Duodenal mucosa (tissue), 2 donors: ENCODE measurements at regions not wholly inside any gene's neighbourhood (a gene's known extent, or its start where the extent isn't known, plus 50 kb on each side); places are given as distances from the start of the nearest gene placed in this dataset.

Experiments
- H3K27ac ChIP-seq: one replicate; pipeline ENCODE4 v1.7.0; 2013; ENCODE audit warnings: low read depth, low read length
- H3K27me3 ChIP-seq, 2 donors: one replicate each; pipeline ENCODE4 v1.7.0; 2013; ENCODE audit warnings: low read length in 2 of 2, control low read depth in 1 of 2; ENCODE audit not compliant: insufficient read depth in 2 of 2, control insufficient read depth in 1 of 2
- H3K36me3 ChIP-seq, 2 donors: one replicate each; pipeline ENCODE4 v1.7.0; 2013; ENCODE audit warnings: low read length in 2 of 2, control low read depth in 1 of 2; ENCODE audit not compliant: insufficient read depth in 2 of 2, control insufficient read depth in 1 of 2
- H3K4me1 ChIP-seq, 2 donors: one replicate each; pipeline ENCODE4 v1.7.0; 2013; ENCODE audit warnings: low read length in 2 of 2, control low read depth in 1 of 2; ENCODE audit not compliant: insufficient read depth in 2 of 2, control insufficient read depth in 1 of 2
- H3K4me3 ChIP-seq, 2 donors: one replicate each; pipeline ENCODE4 v1.7.0; 2013; ENCODE audit warnings: low read length in 2 of 2, low read depth in 1 of 2
- H3K9ac ChIP-seq, 2 donors: one replicate each; pipeline ENCODE4 v1.7.0; 2013; ENCODE audit warnings: low read length in 2 of 2, low read depth in 1 of 2
- H3K9me3 ChIP-seq, 2 donors: one replicate each; pipeline ENCODE4 v1.7.0; 2013; ENCODE audit warnings: low read length in 2 of 2, control low read depth in 1 of 2; ENCODE audit not compliant: control insufficient read depth in 1 of 2

DNA sequence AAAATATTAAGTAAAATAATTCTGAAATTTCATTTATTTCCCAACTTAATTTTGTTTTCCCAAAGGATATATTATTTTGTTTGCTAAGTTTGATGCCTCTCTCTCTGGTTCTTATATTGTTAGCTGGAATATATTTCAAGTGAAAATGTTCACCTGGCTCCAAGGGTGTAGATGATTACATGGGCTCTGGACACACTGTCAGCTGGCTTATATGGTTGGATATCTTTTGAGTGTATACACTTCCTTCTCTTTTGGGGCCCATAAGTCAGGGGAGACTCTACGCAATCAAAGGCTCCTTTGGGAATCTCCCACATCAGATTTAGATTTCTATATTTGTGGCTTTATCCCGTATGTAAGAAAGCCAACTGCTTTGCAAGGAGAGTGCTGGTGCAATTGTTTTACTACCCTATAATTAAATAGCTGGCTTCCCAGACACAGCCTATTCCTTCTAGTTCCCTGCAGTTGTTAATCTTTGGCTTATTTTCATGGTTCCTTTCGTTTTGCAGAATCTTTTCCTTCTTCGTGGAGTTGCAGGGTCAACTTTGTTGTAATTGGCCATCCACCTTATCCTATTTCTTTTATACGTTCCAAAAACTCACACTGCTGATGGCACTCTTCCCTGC is 225.7 kb downstream of the DPH6 start:
- Histone ChIP-seq H3K36me3 (no peaks in the 10 kb centered on the region), H3K4me3 (no peak overlapping the region), H3K4me1 (no peaks in the 10 kb centered on the region), H3K9me3 (no peaks in the 10 kb centered on the region), H3K27me3 (no peaks in the 10 kb centered on the region), H3K27ac (no peak overlapping the region), H3K9ac (no peak overlapping the region)

DNA sequence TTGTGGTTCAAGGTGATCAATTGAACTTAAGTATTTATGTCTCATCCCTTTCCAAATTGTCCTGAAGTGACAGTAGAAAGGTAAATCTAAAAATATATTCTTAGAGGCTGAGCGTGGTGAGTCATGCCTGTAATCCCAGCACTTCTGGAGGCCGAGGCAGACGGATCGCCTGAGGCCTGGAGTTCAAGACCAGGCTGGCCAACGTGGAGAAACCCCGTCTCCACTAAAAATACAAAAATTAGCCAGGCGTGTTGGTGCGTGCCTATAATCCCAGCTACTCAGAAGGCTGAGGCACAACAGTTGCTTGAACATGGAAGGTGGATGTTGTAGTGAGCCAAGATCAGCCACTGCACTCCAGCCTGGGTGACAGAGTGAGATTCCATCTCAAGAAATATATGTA is 226.6 kb downstream of the DPH6 start:
- Histone ChIP-seq H3K4me3 (no peak overlapping the region), H3K27ac (no peak overlapping the region), H3K9ac (no peak overlapping the region), H3K27me3 (no peaks in the 10 kb centered on the region), H3K36me3 (no peaks in the 10 kb centered on the region), H3K4me1 (no peaks in the 10 kb centered on the region), H3K9me3 (no peaks in the 10 kb centered on the region)

DNA sequence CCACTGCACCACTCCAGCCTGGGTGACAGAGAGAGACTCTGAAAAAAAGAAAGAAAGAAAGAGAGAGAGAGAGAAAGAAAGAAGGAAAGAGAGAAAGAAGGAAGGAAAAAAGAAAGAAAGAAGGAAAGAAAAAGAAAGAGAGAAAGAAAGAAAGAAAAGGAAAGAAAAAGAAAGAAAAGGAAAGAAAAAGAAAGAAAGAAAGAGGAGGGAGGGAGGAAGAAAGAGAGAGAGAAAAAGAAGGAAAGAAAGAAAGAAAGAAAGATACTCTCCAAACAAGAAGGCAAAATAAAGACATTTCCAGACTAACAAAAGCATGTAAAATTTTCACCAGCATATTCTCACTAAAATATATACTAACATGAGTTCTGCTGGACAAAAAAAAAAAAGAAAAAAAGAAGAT is 228.7 kb downstream of the DPH6 start:
- Histone ChIP-seq H3K36me3 (no peaks in the 10 kb centered on the region), H3K4me3 (no peak overlapping the region), H3K27ac (no peak overlapping the region), H3K9ac (no peak overlapping the region), H3K4me1 (no peaks in the 10 kb centered on the region), H3K9me3 (no peaks in the 10 kb centered on the region), H3K27me3 (no peaks in the 10 kb centered on the region)

DNA sequence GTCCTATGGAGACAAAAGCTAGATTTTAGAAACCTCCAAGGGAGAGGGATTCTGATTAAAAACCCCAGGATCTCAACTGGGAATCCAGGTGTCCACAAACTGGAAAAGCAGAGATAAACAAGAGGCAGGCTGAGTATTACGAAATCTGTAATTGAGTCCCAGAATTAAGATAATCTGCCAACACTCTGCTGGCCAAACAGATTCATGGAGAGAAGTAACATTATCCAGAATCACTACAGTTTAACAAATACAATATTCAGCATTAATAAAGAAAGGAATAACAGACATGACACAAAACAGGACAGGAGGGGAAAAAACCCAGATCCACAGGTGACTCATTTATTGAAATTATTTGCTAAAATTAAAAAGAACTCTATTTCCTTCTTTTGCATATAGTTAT is 227.2 kb upstream of the NANOGP8 start:
- H3K9ac ChIP-seq, result no peak overlapping the region
- H3K27ac ChIP-seq, result no peak overlapping the region
- no peak overlapping the region for H3K4me3 ChIP-seq
- peaks cover 0 to 13% of the 10 kb centered on the region in 2 donors for H3K4me1 ChIP-seq
- H3K9me3 ChIP-seq, result no peaks in the 10 kb centered on the region
- no peaks in the 10 kb centered on the region for H3K36me3 ChIP-seq
- no peaks in the 10 kb centered on the region for H3K27me3 ChIP-seq

DNA sequence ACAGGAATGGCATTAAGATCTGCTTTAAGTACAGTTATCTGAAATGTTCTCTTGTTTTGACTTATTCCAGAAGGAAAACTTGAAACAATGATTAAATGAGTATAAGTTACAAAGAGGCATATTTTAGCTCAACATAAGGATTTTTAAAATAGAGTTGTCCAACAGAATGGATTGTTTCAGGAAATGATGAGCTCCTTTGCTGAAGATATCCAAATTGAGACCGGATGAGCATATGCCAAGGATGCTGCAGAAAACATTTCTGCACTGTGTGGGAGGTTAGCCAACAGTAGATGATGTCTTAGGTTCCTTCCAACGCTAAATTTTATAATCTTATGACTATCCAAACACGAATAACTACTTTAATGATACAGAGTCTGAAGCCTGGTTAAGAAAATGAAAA is 226.5 kb upstream of the NANOGP8 start:
- Histone ChIP-seq H3K4me3 (no peak overlapping the region), H3K27ac (no peak overlapping the region), H3K4me1 (peaks cover under 1 to 18% of the 10 kb centered on the region in 2 donors), H3K9me3 (no peaks in the 10 kb centered on the region), H3K9ac (no peak overlapping the region), H3K27me3 (no peaks in the 10 kb centered on the region), H3K36me3 (no peaks in the 10 kb centered on the region)

DNA sequence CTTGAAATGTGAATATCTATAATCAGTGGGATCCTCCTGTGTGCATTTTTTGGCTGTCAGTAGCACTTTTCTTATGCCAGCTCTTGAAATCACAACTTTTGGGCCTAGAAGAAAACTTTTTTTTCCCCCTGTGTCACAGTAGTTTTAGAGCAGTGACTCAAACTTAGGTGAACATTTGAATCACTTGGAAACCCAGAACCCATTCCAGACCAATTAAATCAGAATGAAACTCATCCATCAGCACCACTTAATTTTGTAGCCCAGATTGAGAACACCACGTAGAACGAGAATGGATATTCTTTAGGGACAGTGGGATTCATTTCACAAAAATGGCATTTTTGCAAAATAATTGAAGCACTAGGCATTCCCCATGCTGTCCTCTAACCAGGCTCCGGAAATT is 224.8 kb upstream of the NANOGP8 start:
- Histone ChIP-seq H3K36me3 (no peaks in the 10 kb centered on the region), H3K27me3 (no peaks in the 10 kb centered on the region), H3K4me3 (no peak overlapping the region), H3K9me3 (no peaks in the 10 kb centered on the region), H3K27ac (no peak overlapping the region), H3K4me1 (peaks cover 6 to 31% of the 10 kb centered on the region in 2 donors), H3K9ac (no peak overlapping the region)

DNA sequence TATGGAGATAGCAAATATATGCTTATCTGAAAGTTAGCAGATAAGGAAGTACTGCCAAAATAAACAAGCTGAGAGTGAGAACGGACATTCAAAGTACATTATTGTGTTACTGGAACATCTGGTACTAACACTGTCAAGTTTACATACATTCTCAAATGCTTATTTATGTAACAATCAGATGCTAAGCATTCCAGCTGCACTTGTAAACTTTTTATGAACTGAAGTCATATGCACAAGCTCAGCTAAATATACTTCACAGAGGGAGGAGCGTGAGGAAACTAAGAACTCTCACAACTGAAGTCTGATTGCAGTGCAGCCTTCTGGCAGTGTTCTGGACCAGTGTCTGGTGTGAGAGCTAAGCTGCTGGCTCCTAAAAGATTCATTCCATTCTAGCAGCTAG is 223.7 kb upstream of the NANOGP8 start:
- H3K36me3 ChIP-seq, result no peaks in the 10 kb centered on the region
- H3K27me3 ChIP-seq, result no peaks in the 10 kb centered on the region
- no peak overlapping the region for H3K4me3 ChIP-seq
- H3K4me1 ChIP-seq, result peaks cover 6 to 31% of the 10 kb centered on the region in 2 donors
- H3K9ac ChIP-seq, result no peak overlapping the region
- H3K27ac ChIP-seq, result no peak overlapping the region
- no peaks in the 10 kb centered on the region for H3K9me3 ChIP-seq

DNA sequence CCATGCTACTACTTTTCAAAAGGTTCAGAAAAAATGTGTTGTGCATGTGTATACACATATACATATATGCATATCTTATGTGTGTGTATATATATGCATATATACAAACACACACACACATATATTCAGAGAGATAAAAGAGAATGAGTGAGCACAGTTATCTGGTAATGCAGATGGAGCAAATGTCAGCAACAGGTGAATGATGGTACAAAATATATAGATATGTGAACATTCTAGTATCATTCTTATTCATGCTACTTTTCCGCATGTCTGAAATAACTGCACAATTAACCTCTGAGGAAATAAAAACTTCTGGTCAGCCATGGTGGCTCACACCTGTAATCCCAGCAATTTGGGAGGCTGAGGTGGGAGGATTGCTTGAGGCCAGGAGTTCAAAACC is 222.6 kb upstream of the NANOGP8 start:
- no peak overlapping the region for H3K4me3 ChIP-seq
- no peak overlapping the region for H3K27ac ChIP-seq
- H3K4me1 ChIP-seq, result peaks cover 6 to 31% of the 10 kb centered on the region in 2 donors
- H3K27me3 ChIP-seq, result no peaks in the 10 kb centered on the region
- no peak overlapping the region for H3K9ac ChIP-seq
- H3K9me3 ChIP-seq, result no peaks in the 10 kb centered on the region
- no peaks in the 10 kb centered on the region for H3K36me3 ChIP-seq

DNA sequence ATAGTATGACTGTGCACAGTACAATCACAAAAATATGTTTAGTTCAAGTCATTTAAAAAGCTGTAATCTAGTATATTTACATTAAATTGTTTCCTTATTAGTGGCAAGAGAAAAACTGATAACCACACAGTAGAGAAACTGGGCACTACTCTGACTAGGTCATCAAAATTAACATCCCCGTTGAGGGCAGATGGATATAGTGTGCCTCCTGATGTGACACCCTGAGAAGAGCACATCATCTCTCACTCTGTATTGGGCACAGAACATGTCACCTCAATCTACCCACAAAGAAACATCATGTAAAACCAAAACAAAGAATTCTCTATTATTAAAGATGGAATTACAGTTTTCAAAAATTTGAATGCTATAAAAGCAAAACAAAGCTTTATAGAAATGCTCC is 221.9 kb upstream of the NANOGP8 start:
- Histone ChIP-seq H3K27me3 (no peaks in the 10 kb centered on the region), H3K4me3 (no peak overlapping the region), H3K9ac (no peak overlapping the region), H3K9me3 (no peaks in the 10 kb centered on the region), H3K36me3 (no peaks in the 10 kb centered on the region), H3K4me1 (peaks cover 6 to 31% of the 10 kb centered on the region in 2 donors), H3K27ac (no peak overlapping the region)

DNA sequence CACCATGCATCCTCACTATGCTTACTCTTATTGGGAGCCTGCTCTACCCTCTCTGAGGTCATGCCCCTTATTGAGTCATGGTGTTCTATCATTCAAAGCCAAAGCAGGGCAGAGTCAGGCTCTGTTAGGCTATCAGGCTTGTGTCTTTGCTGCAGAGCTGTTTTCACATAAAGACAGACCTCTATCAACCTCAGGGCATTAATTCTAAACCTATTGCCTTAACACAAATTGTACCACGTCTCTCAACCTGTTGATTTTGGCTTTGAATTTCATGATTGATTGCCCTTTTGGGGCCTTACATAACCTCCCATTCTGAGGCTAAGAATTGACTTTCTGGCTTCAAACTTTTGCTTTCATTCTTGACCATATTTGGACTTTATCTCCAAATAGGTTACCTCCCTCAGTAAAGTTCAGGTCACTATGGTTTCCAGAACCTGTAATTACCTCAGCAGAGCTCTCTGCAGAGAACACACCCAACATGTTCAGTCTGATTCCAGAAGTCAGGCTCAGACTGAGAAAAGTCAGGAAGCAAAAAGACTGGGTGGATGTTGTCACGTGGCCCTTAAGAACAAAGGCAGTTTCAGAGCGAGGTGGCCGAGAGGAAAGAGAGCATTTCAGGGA is 221.4 kb upstream of the NANOGP8 start:
- Histone ChIP-seq H3K36me3 (no peaks in the 10 kb centered on the region), H3K27me3 (no peaks in the 10 kb centered on the region), H3K9me3 (no peaks in the 10 kb centered on the region), H3K9ac (no peak overlapping the region), H3K4me1 (peaks cover 6 to 31% of the 10 kb centered on the region in 2 donors), H3K4me3 (peak overlapping the region in 1 of 2 donors; percentile 8), H3K27ac (no peak overlapping the region)
